Tibial nerve (tissue), 3 donors: ENCODE measurements at regions not wholly inside any gene's neighbourhood (a gene's known extent, or its start where the extent isn't known, plus 50 kb on each side); places are given as distances from the start of the nearest gene placed in this dataset.

Source experiments
- POLR2A ChIP-seq, 2 donors: fragments of 450-650 bp; IDR thresholded peaks; one replicate each; pipeline ENCODE4 v1.6.1; 2017; ENCODE audit warnings: antibody characterized with exemption in 2 of 2, mild to moderate bottlenecking in 2 of 2, moderate library complexity in 2 of 2
- TF ChIP-seq, protein P1 (sequence below), 5 experiments: fragments of 200-600 bp in 3 of 5; fragments of 450-650 bp in 2 of 5; sonication (generic) in 3 of 5; IDR thresholded peaks; one replicate each; pipeline ENCODE4 v1.5.1; 2016 to 2019; ENCODE audit warnings: antibody characterized with exemption in 5 of 5, mild to moderate bottlenecking in 3 of 5, moderate library complexity in 2 of 5

DNA sequence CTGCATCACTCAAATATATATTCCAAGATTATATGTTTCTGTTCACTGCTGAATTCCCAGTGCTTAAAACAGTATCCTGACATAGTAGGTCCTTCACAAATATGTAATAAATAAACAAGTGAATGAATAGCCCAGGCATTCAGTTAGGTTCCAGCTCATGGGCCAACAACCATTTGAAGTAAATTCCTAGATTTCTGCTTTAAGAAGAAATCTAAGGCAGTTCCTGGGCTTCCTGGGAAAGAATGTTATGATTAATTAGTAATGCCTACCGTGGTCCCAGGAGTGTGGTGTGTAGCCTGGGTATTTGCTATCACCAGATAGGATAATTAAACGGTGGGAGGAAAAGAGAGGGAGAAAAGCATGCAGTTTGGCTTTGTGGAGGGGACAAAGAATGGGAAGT lies 576.8 kb downstream of the SOX6 start:
- no peak for TF ChIP-seq POLR2A (IDR thresholded peaks at IDR 0.05)
- TF ChIP-seq, protein P1, sequence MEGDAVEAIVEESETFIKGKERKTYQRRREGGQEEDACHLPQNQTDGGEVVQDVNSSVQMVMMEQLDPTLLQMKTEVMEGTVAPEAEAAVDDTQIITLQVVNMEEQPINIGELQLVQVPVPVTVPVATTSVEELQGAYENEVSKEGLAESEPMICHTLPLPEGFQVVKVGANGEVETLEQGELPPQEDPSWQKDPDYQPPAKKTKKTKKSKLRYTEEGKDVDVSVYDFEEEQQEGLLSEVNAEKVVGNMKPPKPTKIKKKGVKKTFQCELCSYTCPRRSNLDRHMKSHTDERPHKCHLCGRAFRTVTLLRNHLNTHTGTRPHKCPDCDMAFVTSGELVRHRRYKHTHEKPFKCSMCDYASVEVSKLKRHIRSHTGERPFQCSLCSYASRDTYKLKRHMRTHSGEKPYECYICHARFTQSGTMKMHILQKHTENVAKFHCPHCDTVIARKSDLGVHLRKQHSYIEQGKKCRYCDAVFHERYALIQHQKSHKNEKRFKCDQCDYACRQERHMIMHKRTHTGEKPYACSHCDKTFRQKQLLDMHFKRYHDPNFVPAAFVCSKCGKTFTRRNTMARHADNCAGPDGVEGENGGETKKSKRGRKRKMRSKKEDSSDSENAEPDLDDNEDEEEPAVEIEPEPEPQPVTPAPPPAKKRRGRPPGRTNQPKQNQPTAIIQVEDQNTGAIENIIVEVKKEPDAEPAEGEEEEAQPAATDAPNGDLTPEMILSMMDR (IDR thresholded peaks at IDR 0.05) = no peak
